GM13976 (cell line): ENCODE measurements at regions not wholly inside any gene's neighbourhood (a gene's known extent, or its start where the extent isn't known, plus 50 kb on each side); places are given as distances from the start of the nearest gene placed in this dataset.

Experiments used
- DNase-seq: peaks from one replicate; pipeline ENCODE4 v3.0.0; 2012; ENCODE audit warnings: low spot score
- in situ Hi-C: fragments of 300-500 bp; cut with MboI; formaldehyde crosslinking; loops from one replicate; pipeline ENCODE4 v1.12.0; 2022; ENCODE audit warnings: low sequenced_read_pairs, mixed read lengths, inconsistent platforms; ENCODE audit not compliant: unreplicated experiment
- TF ChIP-seq, protein P1 (sequence below): IDR thresholded peaks from 2 replicates; pipeline ENCODE4 v1.5.1; 2012; ENCODE audit warnings: borderline replicate concordance, mild to moderate bottlenecking; ENCODE audit not compliant: insufficient read depth; ENCODE audit errors: extremely low read depth, missing control alignments, control extremely low read depth

GRCh38 chr16:73150786-73151185 is 102.9 kb upstream of the ZFHX3 start:
- in situ Hi-C loops, result no loop called here
- DNase-seq, result no peak

GRCh38 chr16:73149334-73149733 is 101.4 kb upstream of the ZFHX3 start:
- DNase-seq, result no peak
- in situ Hi-C loops, result no loop called here
- TF ChIP-seq, protein P1, sequence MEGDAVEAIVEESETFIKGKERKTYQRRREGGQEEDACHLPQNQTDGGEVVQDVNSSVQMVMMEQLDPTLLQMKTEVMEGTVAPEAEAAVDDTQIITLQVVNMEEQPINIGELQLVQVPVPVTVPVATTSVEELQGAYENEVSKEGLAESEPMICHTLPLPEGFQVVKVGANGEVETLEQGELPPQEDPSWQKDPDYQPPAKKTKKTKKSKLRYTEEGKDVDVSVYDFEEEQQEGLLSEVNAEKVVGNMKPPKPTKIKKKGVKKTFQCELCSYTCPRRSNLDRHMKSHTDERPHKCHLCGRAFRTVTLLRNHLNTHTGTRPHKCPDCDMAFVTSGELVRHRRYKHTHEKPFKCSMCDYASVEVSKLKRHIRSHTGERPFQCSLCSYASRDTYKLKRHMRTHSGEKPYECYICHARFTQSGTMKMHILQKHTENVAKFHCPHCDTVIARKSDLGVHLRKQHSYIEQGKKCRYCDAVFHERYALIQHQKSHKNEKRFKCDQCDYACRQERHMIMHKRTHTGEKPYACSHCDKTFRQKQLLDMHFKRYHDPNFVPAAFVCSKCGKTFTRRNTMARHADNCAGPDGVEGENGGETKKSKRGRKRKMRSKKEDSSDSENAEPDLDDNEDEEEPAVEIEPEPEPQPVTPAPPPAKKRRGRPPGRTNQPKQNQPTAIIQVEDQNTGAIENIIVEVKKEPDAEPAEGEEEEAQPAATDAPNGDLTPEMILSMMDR, result no peak

More at GRCh38 chr16:73150786-73151185, 102.9 kb upstream of the ZFHX3 start:
- TF ChIP-seq, protein P1, result no peak

DNA sequence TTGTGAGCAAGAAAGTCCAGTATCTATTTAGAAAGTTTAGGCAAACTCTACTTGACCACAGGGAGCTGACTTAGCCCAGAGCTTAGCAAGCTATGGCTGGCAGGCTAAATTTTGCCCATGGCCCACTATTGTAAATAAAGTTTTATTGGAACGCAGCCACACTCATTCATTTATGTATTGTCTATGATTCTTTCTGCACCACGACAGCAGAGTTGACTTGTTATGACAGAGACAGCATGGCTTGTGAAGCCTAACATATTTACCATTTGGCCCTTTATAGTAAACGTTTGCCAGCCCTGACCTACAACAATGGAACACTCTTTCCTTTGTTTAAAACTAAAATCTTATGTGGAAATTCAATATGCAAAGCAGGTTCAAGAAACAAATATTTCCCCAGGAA is 100.0 kb upstream of the ZFHX3 start:
- in situ Hi-C loops, result no loop called here
- TF ChIP-seq, protein P1, result no peak
- DNase-seq, result no peak

- DNase-seq, result no peak
- TF ChIP-seq, protein P1, result no peak
Measured at GRCh38 chr16:73145166-73145880, 97.4 kb upstream of the ZFHX3 start.

GRCh38 chr16:73143576-73144422 is 95.9 kb upstream of the ZFHX3 start:
- TF ChIP-seq, protein P1, result no peak
- DNase-seq, result no peak
- in situ Hi-C loops, result no loop called here

More at GRCh38 chr16:73145166-73145880, 97.4 kb upstream of the ZFHX3 start:
- in situ Hi-C loops, result no loop called here

GRCh38 chr16:73143002-73143401 is 95.1 kb upstream of the ZFHX3 start:
- DNase-seq, result no peak
- TF ChIP-seq, protein P1, result no peak
- in situ Hi-C loops, result no loop called here
